ENCODE measurements at regions not wholly inside any gene's neighbourhood (a gene's known extent, or its start where the extent isn't known, plus 50 kb on each side); places are given as distances from the start of the nearest gene placed in this dataset.

DNA sequence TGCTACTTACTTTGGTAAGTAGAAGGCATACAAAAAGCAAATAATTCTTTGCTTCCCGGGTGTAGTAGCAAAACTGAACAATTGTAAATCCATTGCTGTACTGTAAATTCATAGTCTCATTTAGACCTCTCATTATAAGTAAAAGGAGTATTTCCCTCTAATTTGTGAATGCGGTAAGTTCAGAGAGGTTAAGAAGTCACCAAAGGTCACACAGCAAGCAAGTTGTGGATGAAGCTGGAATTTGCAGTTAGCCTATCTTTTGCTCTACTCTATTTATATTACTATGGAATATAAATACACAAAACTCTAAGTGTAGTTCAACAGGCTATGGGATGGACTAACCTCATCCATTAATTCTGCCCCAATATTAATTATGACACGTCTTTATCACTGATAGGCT, 508.3 kb downstream of the MCTP2 start:
- TF ChIP-seq, protein P1, sequence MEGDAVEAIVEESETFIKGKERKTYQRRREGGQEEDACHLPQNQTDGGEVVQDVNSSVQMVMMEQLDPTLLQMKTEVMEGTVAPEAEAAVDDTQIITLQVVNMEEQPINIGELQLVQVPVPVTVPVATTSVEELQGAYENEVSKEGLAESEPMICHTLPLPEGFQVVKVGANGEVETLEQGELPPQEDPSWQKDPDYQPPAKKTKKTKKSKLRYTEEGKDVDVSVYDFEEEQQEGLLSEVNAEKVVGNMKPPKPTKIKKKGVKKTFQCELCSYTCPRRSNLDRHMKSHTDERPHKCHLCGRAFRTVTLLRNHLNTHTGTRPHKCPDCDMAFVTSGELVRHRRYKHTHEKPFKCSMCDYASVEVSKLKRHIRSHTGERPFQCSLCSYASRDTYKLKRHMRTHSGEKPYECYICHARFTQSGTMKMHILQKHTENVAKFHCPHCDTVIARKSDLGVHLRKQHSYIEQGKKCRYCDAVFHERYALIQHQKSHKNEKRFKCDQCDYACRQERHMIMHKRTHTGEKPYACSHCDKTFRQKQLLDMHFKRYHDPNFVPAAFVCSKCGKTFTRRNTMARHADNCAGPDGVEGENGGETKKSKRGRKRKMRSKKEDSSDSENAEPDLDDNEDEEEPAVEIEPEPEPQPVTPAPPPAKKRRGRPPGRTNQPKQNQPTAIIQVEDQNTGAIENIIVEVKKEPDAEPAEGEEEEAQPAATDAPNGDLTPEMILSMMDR (conservative IDR thresholded peaks at IDR 0.05 in 1 of 2, IDR thresholded peaks at IDR 0.05 in 1 of 2; ENCODE audit: extremely low read depth in 1 of 2, insufficient read depth in 1 of 2, low read depth in 1 of 2, low read length in 2 of 2), result no peak
- no peak for TF ChIP-seq EZH2 (IDR thresholded peaks at IDR 0.05; ENCODE audit: borderline replicate concordance, low read length)
